Endothelial cell of umbilical vein (primary cell): ENCODE measurements at regions not wholly inside any gene's neighbourhood (a gene's known extent, or its start where the extent isn't known, plus 50 kb on each side); places are given as distances from the start of the nearest gene placed in this dataset.
A peak's percentile ranks its signal among the peaks of the same experiment; 100 is the strongest.

Source experiments
- BruUV-seq: library from RNA; stranded (reverse); fragments of 400-500 nt; replicated peaks from 2 replicates; lab custom pipeline; 2021; lab: Mats Ljungman, UMichigan
- CTCF ChIA-PET: fragments of 300-600, 350-600 bp; sonication (Branson Sonifier 250); formaldehyde crosslinking; loops from one replicate; lab custom pipeline; 2021; ENCODE audit warnings: antibody characterized with exemption, inconsistent platforms; lab: Charles Lee
- POLR2A ChIA-PET: fragments of 300-600, 350-600 bp; sonication (Branson Sonifier 250); formaldehyde crosslinking; loops from one replicate; lab custom pipeline; 2021; ENCODE audit warnings: antibody characterized with exemption, inconsistent platforms; lab: Charles Lee
- DNase-seq: peaks from one replicate; pipeline ENCODE4 v3.0.0-alpha.2; 2011; ENCODE audit warnings: low read depth, low spot score
- FAIRE-seq: peaks from 2 replicates; lab custom pipeline; 2011; peaks lifted over from hg19 to GRCh38; lab: Jason Lieb, UNC
- H2AFZ ChIP-seq: 2 replicates; pipeline ENCODE4 v1.6.0; 2012; ENCODE audit warnings: low read depth, low read length, control low read depth, inconsistent platforms
- H3K27ac ChIP-seq: 2 replicates; pipeline ENCODE4 v1.5.1; 2011; ENCODE audit warnings: low read depth, mild to moderate bottlenecking, control low read depth, low read length, moderate library complexity; ENCODE audit not compliant: insufficient read depth
- H3K27me3 ChIP-seq, 2 experiments: 2 replicates each; pipeline versions ENCODE4 v1.6.0 to v1.6.1; 2011; ENCODE audit warnings: low read length in 2 of 2, mixed read lengths in 1 of 2; ENCODE audit not compliant: control insufficient read depth in 2 of 2, insufficient read depth in 2 of 2
- H3K36me3 ChIP-seq, 2 experiments: 2 replicates in 1 of 2; 3 replicates in 1 of 2; pipeline ENCODE4 v1.5.1; 2011; ENCODE audit warnings: low read length in 2 of 2, mild to moderate bottlenecking in 1 of 2, moderate library complexity in 1 of 2; ENCODE audit not compliant: control insufficient read depth in 2 of 2, insufficient read depth in 2 of 2; ENCODE audit errors: extremely low read depth in 1 of 2
- H3K4me1 ChIP-seq: 3 replicates; pipeline ENCODE4 v1.5.1; 2011; ENCODE audit warnings: mild to moderate bottlenecking, low read length; ENCODE audit not compliant: control insufficient read depth, insufficient read depth; ENCODE audit errors: extremely low read depth
- H3K4me2 ChIP-seq: 2 replicates; pipeline ENCODE4 v1.6.1; 2011; ENCODE audit warnings: low read length, control low read depth, mixed read lengths; ENCODE audit not compliant: insufficient read depth
- H3K4me3 ChIP-seq, 3 experiments: fragments of 200-600 bp in 1 of 3; sonication (generic), shearing (Covaris generic) in 1 of 3; replicated peaks in 1 of 3; 2 replicates each; pipeline ENCODE4 v1.5.1; 2011 to 2016; ENCODE audit warnings: control low read depth in 3 of 3, low read length in 3 of 3, mild to moderate bottlenecking in 2 of 3, inconsistent platforms in 1 of 3, low read depth in 1 of 3, moderate library complexity in 1 of 3; ENCODE audit not compliant: insufficient read depth in 1 of 3
- H3K79me2 ChIP-seq: 2 replicates; pipeline ENCODE4 v1.6.0; 2012; ENCODE audit warnings: low read length, inconsistent platforms; ENCODE audit not compliant: control insufficient read depth, insufficient read depth
- H3K9ac ChIP-seq: replicated peaks from 2 replicates; pipeline ENCODE3; 2011; ENCODE audit warnings: low read length, control low read depth; ENCODE audit not compliant: insufficient read depth; ENCODE audit errors: extremely low read depth
- H3K9me1 ChIP-seq: replicated peaks from 3 replicates; pipeline ENCODE4 v1.6.0; 2011; ENCODE audit warnings: mild to moderate bottlenecking, low read length; ENCODE audit not compliant: control insufficient read depth, insufficient read depth; ENCODE audit errors: extremely low read depth
- H3K9me3 ChIP-seq: replicated peaks from 2 replicates; pipeline ENCODE4 v1.5.1; 2012; ENCODE audit warnings: low read length, inconsistent platforms; ENCODE audit not compliant: control insufficient read depth, insufficient read depth
- H4K20me1 ChIP-seq: replicated peaks from 2 replicates; pipeline ENCODE3; 2011; ENCODE audit warnings: mild to moderate bottlenecking, low read length; ENCODE audit not compliant: control insufficient read depth, insufficient read depth; ENCODE audit errors: extremely low read depth
- EZH2 ChIP-seq: IDR thresholded peaks from 2 replicates; pipeline ENCODE4 v1.6.1; 2012; ENCODE audit warnings: borderline replicate concordance, low read depth, mild to moderate bottlenecking, moderate library complexity, low read length, inconsistent platforms; ENCODE audit not compliant: severe bottlenecking
- FOS ChIP-seq: IDR thresholded peaks from 2 replicates; pipeline ENCODE4 v1.6.1; 2011; ENCODE audit warnings: mild to moderate bottlenecking, low read length, moderate library complexity, borderline replicate concordance; ENCODE audit not compliant: insufficient read depth
- GATA2 ChIP-seq: IDR thresholded peaks from 2 replicates; pipeline ENCODE4 v1.7.0; 2011; ENCODE audit warnings: low read depth, mild to moderate bottlenecking, moderate library complexity, mixed read lengths, low read length; ENCODE audit not compliant: insufficient read length, insufficient read depth
- JUN ChIP-seq: IDR thresholded peaks from 2 replicates; pipeline ENCODE4 v1.6.1; 2011; ENCODE audit warnings: borderline replicate concordance, low read depth; ENCODE audit not compliant: insufficient read length, insufficient read depth
- MYC ChIP-seq: IDR thresholded peaks from one replicate; pipeline ENCODE4 v1.6.1; 2011; ENCODE audit warnings: mild to moderate bottlenecking, low read depth, low read length
- POLR2A ChIP-seq: IDR thresholded peaks from 2 replicates; pipeline ENCODE4 v1.6.1; 2012; ENCODE audit warnings: low read depth, mild to moderate bottlenecking, control low read depth, low read length
- POLR2AphosphoS5 ChIP-seq: IDR thresholded peaks from 2 replicates; pipeline ENCODE4 v1.6.1; 2012; ENCODE audit warnings: low read depth, mild to moderate bottlenecking, control low read depth, low read length, moderate library complexity; ENCODE audit not compliant: insufficient read depth
- dilution Hi-C: fragments of 300-500 bp; cut with MboI; formaldehyde crosslinking; loops from one replicate; pipeline ENCODE4 v1.15.0; 2019; ENCODE audit warnings: low sequenced_read_pairs; ENCODE audit not compliant: extremely low pct_ligation_motif_present
- intact Hi-C: fragments of 100-400 bp; cut with micrococcal nuclease; formaldehyde crosslinking; loops from one replicate; pipeline ENCODE4 v1.10.0; 2022
- TF ChIP-seq, protein P1 (sequence below): IDR thresholded peaks from 2 replicates; pipeline ENCODE4 v1.6.1; 2011; ENCODE audit not compliant: insufficient read depth, insufficient read length
- TF ChIP-seq, protein P2 (sequence below), 2 donors: IDR thresholded peaks; 1 replicate in 1 of 2; 2 replicates in 1 of 2; pipeline ENCODE4 v1.5.1; 2011; ENCODE audit warnings: low read length in 2 of 2, mild to moderate bottlenecking in 2 of 2, moderate library complexity in 2 of 2, control low read depth in 1 of 2, inconsistent platforms in 1 of 2, low read depth in 1 of 2; ENCODE audit not compliant: insufficient read depth in 1 of 2; ENCODE audit errors: extremely low read depth in 1 of 2

DNA sequence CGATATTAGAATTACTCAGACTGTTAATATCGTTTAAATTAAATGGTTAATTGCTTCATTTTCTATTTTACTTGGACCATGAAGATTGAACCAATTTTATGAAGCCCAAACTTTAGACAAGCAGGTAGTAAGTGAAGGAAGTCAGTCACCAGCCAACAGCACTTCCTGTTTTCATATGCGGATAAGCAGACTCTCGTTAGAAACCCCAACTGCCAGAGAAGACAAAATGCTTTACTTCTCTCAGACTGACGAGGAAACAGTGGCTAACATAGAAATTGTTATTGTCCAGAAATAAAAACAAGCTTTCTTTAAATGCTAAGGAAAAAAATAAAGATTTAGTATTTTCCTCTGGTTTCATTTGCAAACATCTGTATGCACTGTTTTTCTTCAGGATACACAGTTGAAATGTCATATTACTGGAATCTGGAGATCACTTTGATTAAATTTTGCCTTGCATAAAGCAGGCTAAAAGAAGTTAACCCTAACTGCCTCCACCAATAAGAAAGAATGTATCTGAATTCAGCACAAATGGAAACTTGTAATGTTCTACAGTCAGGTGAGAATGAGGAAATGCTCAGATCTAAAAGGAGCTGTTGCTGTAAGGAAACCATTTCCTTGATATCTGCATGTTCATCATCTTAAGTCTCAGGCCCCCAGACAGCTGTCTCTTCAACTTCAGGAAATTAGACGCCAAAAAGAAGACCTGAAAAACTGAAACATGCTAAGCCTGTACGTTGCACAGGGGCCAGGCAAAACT is 129.8 kb upstream of the SAMSN1 start:
- Histone ChIP-seq H3K4me2 (peak overlapping the region; percentile 5), H3K27ac (no peak overlapping the region), H4K20me1 (no peaks in the 10 kb centered on the region), H3K9me1 (no peaks in the 10 kb centered on the region), H3K9me3 (no peaks in the 10 kb centered on the region), H3K79me2 (no peaks in the 10 kb centered on the region), H3K4me1 (peaks cover 13% of the 10 kb centered on the region), H3K4me3 (no peak overlapping the region), H3K9ac (no peak overlapping the region), H2AFZ (peak overlapping the region; percentile 78), H3K36me3 (no peaks in the 10 kb centered on the region), H3K27me3 (no peaks in the 10 kb centered on the region)
- no TSS peak for BruUV-seq
- TF ChIP-seq MYC = no peak
- no peak for TF ChIP-seq JUN
- no peak for TF ChIP-seq GATA2
- TF ChIP-seq, protein P1, sequence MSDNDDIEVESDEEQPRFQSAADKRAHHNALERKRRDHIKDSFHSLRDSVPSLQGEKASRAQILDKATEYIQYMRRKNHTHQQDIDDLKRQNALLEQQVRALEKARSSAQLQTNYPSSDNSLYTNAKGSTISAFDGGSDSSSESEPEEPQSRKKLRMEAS = no peak
- TF ChIP-seq FOS = no peak
- TF ChIP-seq, protein P2, sequence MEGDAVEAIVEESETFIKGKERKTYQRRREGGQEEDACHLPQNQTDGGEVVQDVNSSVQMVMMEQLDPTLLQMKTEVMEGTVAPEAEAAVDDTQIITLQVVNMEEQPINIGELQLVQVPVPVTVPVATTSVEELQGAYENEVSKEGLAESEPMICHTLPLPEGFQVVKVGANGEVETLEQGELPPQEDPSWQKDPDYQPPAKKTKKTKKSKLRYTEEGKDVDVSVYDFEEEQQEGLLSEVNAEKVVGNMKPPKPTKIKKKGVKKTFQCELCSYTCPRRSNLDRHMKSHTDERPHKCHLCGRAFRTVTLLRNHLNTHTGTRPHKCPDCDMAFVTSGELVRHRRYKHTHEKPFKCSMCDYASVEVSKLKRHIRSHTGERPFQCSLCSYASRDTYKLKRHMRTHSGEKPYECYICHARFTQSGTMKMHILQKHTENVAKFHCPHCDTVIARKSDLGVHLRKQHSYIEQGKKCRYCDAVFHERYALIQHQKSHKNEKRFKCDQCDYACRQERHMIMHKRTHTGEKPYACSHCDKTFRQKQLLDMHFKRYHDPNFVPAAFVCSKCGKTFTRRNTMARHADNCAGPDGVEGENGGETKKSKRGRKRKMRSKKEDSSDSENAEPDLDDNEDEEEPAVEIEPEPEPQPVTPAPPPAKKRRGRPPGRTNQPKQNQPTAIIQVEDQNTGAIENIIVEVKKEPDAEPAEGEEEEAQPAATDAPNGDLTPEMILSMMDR (IDR thresholded peaks at IDR 0.05; ENCODE audit: extremely low read depth in 1 of 2, insufficient read depth in 1 of 2, low read depth in 1 of 2, low read length in 2 of 2) = no peak
- no peak for TF ChIP-seq EZH2
- TF ChIP-seq POLR2A = no peak
- no peak for TF ChIP-seq POLR2AphosphoS5
- intact Hi-C loops (no loop called here), dilution Hi-C loops (no loop called here)
- FAIRE-seq (peak; percentile 77), DNase-seq (peak; percentile 30)
- ChIA-PET POLR2A (no interaction called here), CTCF (interaction anchor here (1.1 kb wide), 1 partner anchor 62 kb away, joined by 3 read pairs; no protein-coding TSS in a partner anchor)
